Stimulated activated naive CD8-positive, alpha-beta T cell treated with anti-CD3 and anti-CD28 coated beads, Interleukin-15, Interleukin-2, amounts not matched to agents 100 ng/mL and 50 ng/mL, for 24 hours (primary cell): ENCODE measurements at regions not wholly inside any gene's neighbourhood (a gene's known extent, or its start where the extent isn't known, plus 50 kb on each side); places are given as distances from the start of the nearest gene placed in this dataset.
"Not testable (repeated sequence)": the region's sequence is repeated elsewhere in the genome, so short reads cannot be mapped to it uniquely, and the experiment has no call there.

ENCODE experiments used
- H3K27ac Mint-ChIP-seq: one replicate; pipeline ENCODE4 v1.8.0; 2021; ENCODE audit warnings: mild to moderate bottlenecking, mixed read lengths
- H3K27me3 Mint-ChIP-seq: one replicate; pipeline ENCODE4 v1.8.0; 2021; ENCODE audit warnings: mixed read lengths
- H3K36me3 Mint-ChIP-seq: one replicate; pipeline ENCODE4 v1.8.0; 2021; ENCODE audit warnings: low read depth, mixed read lengths
- H3K4me1 Mint-ChIP-seq: one replicate; pipeline ENCODE4 v1.8.0; 2021; ENCODE audit warnings: low read depth, mixed read lengths
- H3K4me3 Mint-ChIP-seq: one replicate; pipeline ENCODE4 v1.8.0; 2021; ENCODE audit warnings: mild to moderate bottlenecking, mixed read lengths
- H3K9me3 Mint-ChIP-seq: one replicate; pipeline ENCODE4 v1.8.0; 2021; ENCODE audit warnings: mixed read lengths

DNA sequence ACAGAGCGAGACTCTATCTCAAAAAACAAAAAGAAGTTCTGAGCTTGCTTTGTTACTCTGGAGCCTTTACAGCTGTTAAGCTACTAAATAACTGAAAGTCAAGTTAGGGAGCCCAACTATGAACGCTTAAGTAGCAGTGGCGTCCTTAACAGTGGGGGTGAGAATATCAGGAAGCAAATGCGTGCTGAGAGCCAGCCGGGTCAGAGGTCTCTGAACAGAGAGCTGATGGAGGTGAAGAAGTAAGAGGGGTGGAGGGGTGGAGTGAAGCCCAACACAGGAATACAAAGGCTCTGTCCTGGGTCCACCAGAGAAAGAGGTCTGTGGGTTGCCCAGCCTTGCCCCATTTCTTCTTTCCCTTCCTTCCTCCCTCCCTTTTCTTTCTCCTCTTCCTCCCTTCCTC lies 104.1 kb upstream of the GATA6 start:
- H3K9me3 Mint-ChIP-seq: no peaks in the 10 kb centered on the region
- H3K27me3 Mint-ChIP-seq: no peaks in the 10 kb centered on the region
- H3K36me3 Mint-ChIP-seq: no peaks in the 10 kb centered on the region
- no peak overlapping the region for H3K4me3 Mint-ChIP-seq
- no peak overlapping the region for H3K27ac Mint-ChIP-seq
- H3K4me1 Mint-ChIP-seq: no peaks in the 10 kb centered on the region

DNA sequence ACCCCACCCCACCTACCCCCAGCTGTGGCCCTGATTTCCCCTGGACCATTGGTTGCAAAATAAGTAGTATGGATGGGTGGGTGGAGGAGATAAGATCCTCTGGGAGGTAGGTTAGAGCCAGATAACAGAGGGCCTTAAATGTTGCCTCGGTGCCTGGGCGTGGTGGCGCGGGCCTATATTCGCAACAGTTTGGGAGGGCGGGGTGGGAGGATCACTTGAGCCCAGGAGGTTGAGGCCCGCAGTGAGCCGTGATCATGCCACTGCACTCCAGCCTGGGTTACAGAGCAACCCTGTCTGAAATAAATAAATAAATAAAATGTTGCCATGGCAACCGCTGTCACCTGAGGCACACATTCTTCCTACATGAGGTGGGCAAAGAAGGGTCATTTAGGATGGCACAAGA lies 103.3 kb upstream of the GATA6 start:
- H3K4me3 Mint-ChIP-seq: no peak overlapping the region
- H3K4me1 Mint-ChIP-seq: no peaks in the 10 kb centered on the region
- no peaks in the 10 kb centered on the region for H3K36me3 Mint-ChIP-seq
- H3K27me3 Mint-ChIP-seq: no peaks in the 10 kb centered on the region
- no peaks in the 10 kb centered on the region for H3K9me3 Mint-ChIP-seq
- H3K27ac Mint-ChIP-seq: no peak overlapping the region

DNA sequence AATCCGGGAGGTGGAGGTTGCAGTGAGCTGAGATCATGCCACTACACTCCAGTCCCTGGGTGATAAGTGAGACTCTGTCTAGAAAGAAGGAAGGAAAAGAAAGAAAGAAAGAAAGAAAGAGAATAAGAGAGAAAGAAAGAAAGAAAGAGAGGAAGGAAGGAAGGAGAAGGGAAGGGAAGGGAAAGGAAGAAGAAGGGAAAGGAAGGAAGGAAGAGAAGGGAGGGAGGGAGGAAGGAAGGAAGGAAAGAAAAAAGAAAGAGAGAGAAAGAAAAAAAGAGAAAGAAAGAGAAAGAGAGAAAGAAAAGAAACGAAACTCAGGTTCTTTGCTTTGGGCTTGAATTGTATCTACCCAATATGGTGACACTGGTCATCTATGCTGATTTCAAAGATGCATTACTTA lies 102.3 kb upstream of the GATA6 start:
- Mint-ChIP-seq H3K4me3 (no peak overlapping the region), H3K27ac (no peak overlapping the region), H3K27me3 (no peaks in the 10 kb centered on the region), H3K4me1 (no peaks in the 10 kb centered on the region), H3K36me3 (no peaks in the 10 kb centered on the region), H3K9me3 (no peaks in the 10 kb centered on the region)

DNA sequence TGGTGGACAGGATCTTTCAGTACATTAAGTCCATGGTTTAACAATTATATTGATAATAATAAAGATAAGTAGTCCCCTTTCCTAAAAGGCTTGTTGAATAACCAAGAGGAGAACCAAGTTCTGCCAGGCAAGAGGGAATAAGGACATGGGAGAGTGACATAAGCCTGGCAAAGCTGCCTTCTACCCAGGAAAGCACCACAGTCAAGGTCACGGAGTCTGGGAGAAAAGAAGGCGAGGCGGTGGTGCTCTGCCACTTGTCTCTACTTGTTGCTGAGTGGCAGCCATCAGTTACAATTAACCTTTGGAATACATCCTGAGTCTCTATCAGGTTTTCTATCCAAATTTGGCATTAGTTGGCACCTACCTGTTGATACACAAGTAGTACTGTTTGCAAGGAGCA lies 101.7 kb upstream of the GATA6 start:
- Mint-ChIP-seq H3K27ac (no peak overlapping the region), H3K4me3 (no peak overlapping the region), H3K36me3 (no peaks in the 10 kb centered on the region), H3K4me1 (no peaks in the 10 kb centered on the region), H3K27me3 (no peaks in the 10 kb centered on the region), H3K9me3 (no peaks in the 10 kb centered on the region)

DNA sequence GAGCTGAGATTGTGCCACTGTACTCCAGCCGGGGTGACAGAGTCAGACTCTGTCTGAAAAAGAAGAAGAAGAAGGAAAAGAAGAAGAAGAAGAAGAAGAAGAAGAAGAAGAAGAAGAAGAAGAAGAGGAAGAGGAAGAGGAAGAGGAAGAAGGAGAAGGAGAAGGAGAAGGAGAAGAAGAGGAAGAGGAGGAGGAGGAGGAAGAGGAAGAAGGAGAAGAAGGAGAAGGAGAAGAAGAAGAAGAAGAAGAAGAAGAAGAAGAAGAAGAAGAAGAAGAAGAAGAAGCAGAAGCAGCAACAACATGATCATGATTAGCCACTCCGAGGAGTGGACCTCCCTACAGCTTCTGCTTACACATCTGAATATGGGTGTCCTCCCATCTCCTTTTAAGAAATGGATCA lies 100.6 kb upstream of the GATA6 start:
- H3K27me3 Mint-ChIP-seq, H3K27ac Mint-ChIP-seq, H3K36me3 Mint-ChIP-seq, H3K4me1 Mint-ChIP-seq, H3K9me3 Mint-ChIP-seq, H3K4me3 Mint-ChIP-seq: not testable (repeated sequence)

DNA sequence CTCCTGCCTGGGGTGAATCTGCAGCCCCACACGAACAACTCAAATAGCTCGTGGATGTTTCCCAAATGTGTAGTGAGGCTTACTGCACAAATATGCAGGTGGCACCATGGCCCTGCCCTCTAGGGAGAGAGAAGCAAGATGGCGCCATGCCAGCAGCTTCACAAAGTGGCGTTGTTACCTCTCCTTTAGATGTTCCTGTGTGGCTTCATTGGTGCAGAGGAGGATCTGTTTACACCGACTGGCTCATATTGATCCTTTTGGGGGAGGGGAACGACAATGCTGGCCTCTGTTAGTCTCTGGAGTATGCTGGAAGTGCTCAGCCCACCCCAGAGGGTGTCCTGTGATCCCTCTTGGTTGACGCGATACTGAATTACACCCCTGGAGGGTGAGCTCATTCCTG lies 99.5 kb upstream of the GATA6 start:
- H3K27me3 Mint-ChIP-seq: no peaks in the 10 kb centered on the region
- no peaks in the 10 kb centered on the region for H3K36me3 Mint-ChIP-seq
- no peaks in the 10 kb centered on the region for H3K9me3 Mint-ChIP-seq
- no peak overlapping the region for H3K4me3 Mint-ChIP-seq
- H3K27ac Mint-ChIP-seq: no peak overlapping the region
- H3K4me1 Mint-ChIP-seq: no peaks in the 10 kb centered on the region

DNA sequence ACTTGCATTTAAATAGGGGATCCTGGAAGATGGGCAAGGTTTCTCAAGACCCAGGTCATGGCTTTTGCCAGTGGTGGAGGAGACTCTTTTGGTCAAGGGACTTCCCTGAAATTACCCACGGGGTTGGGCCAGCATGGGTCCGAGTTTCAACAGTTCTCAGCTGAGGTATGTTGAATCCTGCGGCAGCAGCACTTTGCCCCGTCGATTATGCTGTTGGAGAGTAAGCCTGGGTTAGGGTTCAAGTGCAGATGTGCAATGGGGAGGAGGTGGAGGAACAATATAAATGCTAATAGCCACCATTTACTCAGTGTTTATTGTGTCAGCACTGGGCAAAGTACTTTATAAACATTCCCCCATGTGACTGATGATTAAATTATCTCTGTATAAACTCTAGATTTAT lies 96.0 kb upstream of the GATA6 start:
- Mint-ChIP-seq H3K4me1 (no peaks in the 10 kb centered on the region), H3K9me3 (no peaks in the 10 kb centered on the region), H3K27ac (no peak overlapping the region), H3K4me3 (no peak overlapping the region), H3K36me3 (no peaks in the 10 kb centered on the region), H3K27me3 (no peaks in the 10 kb centered on the region)

DNA sequence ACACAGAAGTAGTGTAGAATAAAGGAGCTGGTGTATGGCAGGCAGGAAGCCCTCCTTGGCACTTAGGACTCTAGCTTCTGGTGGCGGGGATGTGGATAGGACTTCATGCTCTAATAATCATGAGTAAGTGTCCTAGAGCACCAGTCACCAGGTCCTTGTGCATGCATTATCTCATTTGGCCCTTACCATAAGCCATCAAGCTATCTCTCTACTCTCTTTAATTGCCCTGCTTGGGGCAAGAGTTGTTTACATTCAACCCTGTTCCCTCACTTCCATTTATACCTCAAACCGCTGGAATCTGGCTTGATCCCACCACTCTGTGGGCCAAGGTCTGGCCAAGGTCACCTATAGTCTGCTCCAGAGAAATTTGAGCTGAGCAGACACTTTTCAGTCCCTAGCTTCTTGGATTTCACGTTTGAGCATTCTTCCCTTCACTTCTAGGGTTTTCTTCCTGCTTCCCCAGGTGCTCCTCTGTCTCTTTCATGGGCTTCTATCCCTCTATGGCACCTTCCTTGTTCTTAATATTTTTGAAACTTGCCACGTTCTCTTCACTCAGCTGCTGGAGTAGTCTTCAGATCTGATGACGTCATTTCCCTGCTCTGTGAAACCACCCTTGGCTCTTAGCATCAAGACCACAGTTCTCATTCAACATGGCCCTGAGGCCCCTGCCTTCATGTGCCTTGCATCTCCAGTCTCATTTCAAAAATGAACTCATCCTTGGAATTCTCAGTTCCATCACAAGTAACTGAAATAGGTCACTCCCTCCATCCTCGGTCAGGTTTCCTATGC lies 94.9 kb upstream of the GATA6 start:
- no peaks in the 10 kb centered on the region for H3K27me3 Mint-ChIP-seq
- H3K4me3 Mint-ChIP-seq: no peak overlapping the region
- no peaks in the 10 kb centered on the region for H3K36me3 Mint-ChIP-seq
- no peaks in the 10 kb centered on the region for H3K4me1 Mint-ChIP-seq
- no peak overlapping the region for H3K27ac Mint-ChIP-seq
- no peaks in the 10 kb centered on the region for H3K9me3 Mint-ChIP-seq

DNA sequence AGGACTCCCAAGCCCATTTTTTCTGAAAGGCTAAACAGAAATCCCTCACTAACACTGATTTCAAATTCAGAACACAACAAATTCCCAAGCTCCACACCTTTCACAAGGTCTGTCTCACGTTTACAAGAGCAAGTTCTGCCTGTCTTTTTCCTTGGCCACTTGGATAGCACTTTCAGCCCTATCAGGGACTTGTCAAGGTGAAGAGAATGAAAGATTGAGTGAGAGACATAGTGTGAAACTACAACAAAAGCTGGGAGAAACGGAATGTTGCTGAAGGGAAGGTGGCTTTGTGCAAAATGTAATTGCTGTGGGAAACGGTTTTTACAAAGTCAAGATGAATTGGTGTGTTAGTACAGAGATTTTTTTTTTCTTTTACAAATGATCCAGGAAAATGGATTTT lies 89.4 kb upstream of the GATA6 start:
- no peak overlapping the region for H3K4me3 Mint-ChIP-seq
- H3K9me3 Mint-ChIP-seq: no peaks in the 10 kb centered on the region
- no peaks in the 10 kb centered on the region for H3K36me3 Mint-ChIP-seq
- H3K27me3 Mint-ChIP-seq: no peaks in the 10 kb centered on the region
- no peaks in the 10 kb centered on the region for H3K4me1 Mint-ChIP-seq
- H3K27ac Mint-ChIP-seq: no peak overlapping the region

DNA sequence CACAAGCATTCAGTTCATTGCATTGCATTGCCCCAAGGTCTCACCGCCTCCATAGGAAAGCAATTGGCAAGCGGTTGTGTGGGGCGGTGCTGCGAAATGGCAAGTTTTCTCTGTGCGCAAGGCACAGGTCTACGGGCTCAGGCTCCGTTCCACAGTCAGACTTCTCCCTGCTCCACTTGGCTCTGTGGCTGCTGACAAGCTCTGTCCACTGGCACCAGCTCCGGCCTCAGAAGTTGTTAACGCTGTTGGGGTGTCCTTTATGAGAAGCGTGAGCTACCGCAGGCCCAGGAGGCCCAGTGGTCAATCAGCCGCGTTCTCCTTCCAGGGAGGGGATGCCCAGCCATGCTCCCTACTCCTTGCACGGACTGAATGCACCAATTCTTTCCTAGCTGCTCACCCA lies 87.0 kb upstream of the GATA6 start:
- no peaks in the 10 kb centered on the region for H3K27me3 Mint-ChIP-seq
- no peaks in the 10 kb centered on the region for H3K36me3 Mint-ChIP-seq
- no peak overlapping the region for H3K4me3 Mint-ChIP-seq
- H3K9me3 Mint-ChIP-seq: no peaks in the 10 kb centered on the region
- no peak overlapping the region for H3K27ac Mint-ChIP-seq
- no peaks in the 10 kb centered on the region for H3K4me1 Mint-ChIP-seq

DNA sequence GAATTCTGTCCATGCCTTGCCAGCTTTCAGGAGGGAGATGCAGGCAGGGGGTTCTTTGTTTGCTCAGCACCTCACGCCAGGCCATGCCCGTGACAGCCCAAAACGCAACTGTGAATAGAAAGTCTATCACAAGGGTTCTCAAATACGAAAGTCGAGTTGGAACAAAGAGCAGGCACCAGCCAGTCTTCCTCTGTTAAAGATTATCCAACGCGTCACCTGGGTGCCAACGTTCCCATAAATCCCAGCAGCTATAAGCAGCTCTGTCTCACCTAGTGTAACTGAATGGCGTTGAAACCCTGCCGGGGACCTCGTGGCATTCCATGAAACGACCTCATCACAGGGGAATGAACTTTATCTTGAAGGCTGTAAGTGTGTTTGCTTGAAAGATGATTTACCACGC lies 84.8 kb upstream of the GATA6 start:
- Mint-ChIP-seq H3K9me3 (no peaks in the 10 kb centered on the region), H3K27me3 (no peaks in the 10 kb centered on the region), H3K27ac (no peak overlapping the region), H3K36me3 (no peaks in the 10 kb centered on the region), H3K4me1 (no peaks in the 10 kb centered on the region), H3K4me3 (no peak overlapping the region)

DNA sequence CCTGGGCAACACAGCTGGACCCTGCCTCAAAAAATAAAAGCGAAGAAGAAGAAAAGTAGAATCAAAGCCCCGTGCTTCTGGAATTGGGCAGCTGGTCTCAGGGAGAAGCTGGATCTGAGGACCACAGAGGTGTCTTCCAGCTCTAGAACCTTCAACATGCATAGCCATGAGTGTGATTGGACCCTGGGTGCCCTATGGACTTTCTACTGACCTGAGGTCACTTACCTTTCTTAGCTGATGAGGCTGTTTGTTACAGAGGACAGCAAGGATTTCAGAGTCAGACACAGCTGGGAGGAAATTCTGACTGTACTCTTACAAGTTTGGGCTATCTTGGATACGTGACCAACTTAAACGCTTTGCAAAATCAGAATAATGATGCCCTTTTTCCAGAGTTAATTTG lies 82.4 kb upstream of the GATA6 start:
- H3K9me3 Mint-ChIP-seq: no peaks in the 10 kb centered on the region
- no peak overlapping the region for H3K27ac Mint-ChIP-seq

DNA sequence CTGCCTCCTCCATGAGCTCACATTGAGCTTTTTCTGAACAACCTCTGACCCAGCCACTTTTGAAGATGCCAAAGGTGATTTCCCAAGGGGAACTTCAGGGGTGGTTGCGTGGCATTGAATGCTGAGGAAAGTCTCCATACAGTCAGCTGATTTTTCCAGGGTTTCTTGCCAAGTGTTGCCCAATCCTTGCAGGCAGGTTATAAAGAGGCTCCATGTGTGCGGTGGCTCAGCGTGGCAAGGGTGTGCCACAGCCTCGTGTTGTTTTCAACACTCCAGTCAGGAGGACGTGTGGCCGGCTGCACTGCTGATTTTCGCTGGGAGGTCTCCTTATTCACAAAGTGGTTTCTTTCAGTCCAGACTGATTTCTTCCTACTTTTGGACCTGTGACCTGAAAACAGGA lies 81.4 kb upstream of the GATA6 start:
- no peak overlapping the region for H3K27ac Mint-ChIP-seq
- no peak overlapping the region for H3K4me3 Mint-ChIP-seq
- H3K36me3 Mint-ChIP-seq: no peaks in the 10 kb centered on the region
- H3K4me1 Mint-ChIP-seq: no peaks in the 10 kb centered on the region
- H3K27me3 Mint-ChIP-seq: no peaks in the 10 kb centered on the region
- no peaks in the 10 kb centered on the region for H3K9me3 Mint-ChIP-seq

More for the DNA sequence above, 82.4 kb upstream of the GATA6 start:
- Mint-ChIP-seq H3K36me3 (no peaks in the 10 kb centered on the region), H3K27me3 (no peaks in the 10 kb centered on the region), H3K4me1 (no peaks in the 10 kb centered on the region), H3K4me3 (no peak overlapping the region)

DNA sequence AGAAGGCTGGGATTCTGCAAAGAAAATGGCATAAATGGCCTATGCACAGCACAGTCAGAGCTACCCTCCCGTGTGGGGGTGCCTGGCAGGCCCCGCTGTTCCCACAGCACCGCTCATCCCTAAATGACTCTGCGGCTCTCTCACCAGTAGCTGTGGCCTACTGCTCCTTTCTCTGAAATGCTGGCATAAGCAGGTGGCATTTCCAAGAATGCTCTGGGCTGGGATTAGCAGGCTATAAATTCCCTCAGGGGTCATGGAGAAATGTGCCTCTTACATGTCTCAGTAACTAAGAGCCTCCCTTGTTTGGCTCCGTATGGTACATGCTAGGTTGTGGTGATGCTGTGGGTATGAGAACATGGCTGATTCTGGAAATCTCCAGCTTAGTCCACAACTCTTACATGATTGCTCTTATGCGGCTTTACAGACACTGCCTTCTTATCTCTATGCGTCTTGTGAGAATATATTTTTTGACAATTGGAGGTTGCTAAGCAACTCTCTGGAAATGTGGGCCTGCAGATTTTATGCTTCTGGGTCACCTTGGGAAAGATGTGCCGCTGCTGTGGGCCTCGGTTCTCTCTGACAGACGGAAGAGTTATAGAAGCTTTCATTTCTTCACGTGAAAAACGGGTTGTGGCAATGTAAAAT lies 80.3 kb upstream of the GATA6 start:
- no peaks in the 10 kb centered on the region for H3K9me3 Mint-ChIP-seq
- no peaks in the 10 kb centered on the region for H3K36me3 Mint-ChIP-seq
- no peaks in the 10 kb centered on the region for H3K4me1 Mint-ChIP-seq
- no peaks in the 10 kb centered on the region for H3K27me3 Mint-ChIP-seq
- H3K27ac Mint-ChIP-seq: no peak overlapping the region
- H3K4me3 Mint-ChIP-seq: no peak overlapping the region

DNA sequence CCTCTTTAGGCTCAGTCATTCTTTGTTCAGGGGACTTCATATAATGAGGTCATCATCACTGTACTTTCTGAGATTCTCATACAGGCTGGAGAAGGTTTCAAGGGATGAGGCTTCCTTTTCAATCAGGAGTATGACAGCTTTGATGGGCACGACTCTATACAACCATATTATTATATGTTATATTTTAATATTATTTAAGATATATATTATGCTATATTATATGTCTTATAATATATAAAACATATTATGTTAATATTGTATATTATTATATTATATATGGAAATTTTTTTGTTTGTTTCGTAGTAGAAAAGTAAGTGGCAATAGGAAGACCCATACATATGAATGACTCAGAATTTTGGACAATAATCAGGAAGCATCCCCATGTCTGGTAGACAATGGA lies 78.0 kb upstream of the GATA6 start:
- Mint-ChIP-seq H3K4me1 (no peaks in the 10 kb centered on the region), H3K27ac (no peak overlapping the region), H3K27me3 (no peaks in the 10 kb centered on the region), H3K4me3 (no peak overlapping the region), H3K9me3 (no peaks in the 10 kb centered on the region), H3K36me3 (no peaks in the 10 kb centered on the region)

DNA sequence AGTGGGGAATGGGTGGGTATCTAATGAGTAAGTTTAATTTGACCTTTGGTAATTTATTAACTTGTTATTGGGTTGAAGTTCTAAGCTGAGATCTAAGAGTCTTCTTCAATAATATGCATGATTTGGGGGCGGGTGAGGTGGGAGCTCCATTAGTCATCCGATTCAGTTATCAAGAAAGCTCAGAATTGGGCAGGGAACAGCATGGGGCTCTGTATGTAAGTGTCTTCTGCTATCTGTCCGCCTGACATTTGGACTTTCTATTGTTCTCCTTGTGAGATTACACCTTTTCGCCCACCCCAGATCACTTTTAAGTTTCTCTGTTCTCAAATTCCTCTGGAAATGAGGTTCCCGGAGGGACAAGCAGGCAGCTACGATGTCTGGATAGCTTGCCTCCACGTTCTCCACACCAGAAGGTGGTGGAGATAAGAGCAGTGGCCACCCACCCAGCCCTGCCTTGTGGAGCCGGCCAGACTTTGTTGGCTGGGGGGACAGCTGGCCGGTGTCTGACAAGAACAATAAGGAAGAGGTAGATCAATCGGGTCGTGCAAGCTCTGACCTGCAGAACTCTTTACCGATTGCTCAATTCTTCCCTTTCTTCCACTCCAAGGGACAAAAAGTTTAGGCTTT lies 75.5 kb upstream of the GATA6 start:
- H3K27ac Mint-ChIP-seq: no peak overlapping the region
- H3K27me3 Mint-ChIP-seq: no peaks in the 10 kb centered on the region
- no peaks in the 10 kb centered on the region for H3K9me3 Mint-ChIP-seq
- H3K4me3 Mint-ChIP-seq: no peak overlapping the region
- no peaks in the 10 kb centered on the region for H3K36me3 Mint-ChIP-seq
- H3K4me1 Mint-ChIP-seq: no peaks in the 10 kb centered on the region
